ENCODE measurements at regions not wholly inside any gene's neighbourhood (a gene's known extent, or its start where the extent isn't known, plus 50 kb on each side); places are given as distances from the start of the nearest gene placed in this dataset.

DNA sequence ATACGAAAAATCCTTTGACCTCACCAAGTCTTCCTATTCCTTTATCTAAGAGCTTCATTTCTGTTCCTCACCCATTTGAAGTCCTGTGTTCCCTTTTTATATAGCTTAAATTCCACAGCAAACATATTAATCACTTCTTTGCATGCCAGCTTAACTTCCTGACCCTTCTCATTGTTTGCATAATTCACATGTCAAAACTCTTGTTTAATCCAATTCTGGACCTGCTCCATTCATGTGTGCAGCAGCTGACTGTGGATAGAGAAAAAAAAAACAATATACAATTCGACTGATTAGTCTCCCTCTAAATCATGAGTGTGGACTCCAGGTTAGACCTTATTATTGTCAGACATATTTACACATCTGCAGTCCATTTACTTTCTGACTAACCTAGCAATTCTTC, 991.2 kb upstream of the TENM4 start:
- DNase-seq (ENCODE audit: insufficient read length) (no peak), FAIRE-seq (no peak)
- TF ChIP-seq POLR2AphosphoS5 (IDR thresholded peaks at IDR 0.05; ENCODE audit: low read depth, low read length), result no peak
- no peak for TF ChIP-seq TAF1 (IDR thresholded peaks at IDR 0.05; ENCODE audit: borderline replicate concordance, low read depth, low read length)
- no peak for TF ChIP-seq POLR2A (IDR thresholded peaks at IDR 0.05; ENCODE audit: low read depth, low read length)

GRCh38 chr11:80424012-80424695, 983.3 kb upstream of the TENM4 start:
- TF ChIP-seq TAF1 (IDR thresholded peaks at IDR 0.05; ENCODE audit: borderline replicate concordance, low read depth, low read length) (no peak), POLR2AphosphoS5 (IDR thresholded peaks at IDR 0.05; ENCODE audit: low read depth, low read length) (no peak), POLR2A (IDR thresholded peaks at IDR 0.05; ENCODE audit: low read depth, low read length) (no peak)
- DNase-seq (ENCODE audit: insufficient read length) (no peak), FAIRE-seq (no peak)

- TF ChIP-seq POLR2AphosphoS5 (IDR thresholded peaks at IDR 0.05; ENCODE audit: low read depth, low read length) (no peak), TAF1 (IDR thresholded peaks at IDR 0.05; ENCODE audit: borderline replicate concordance, low read depth, low read length) (no peak), POLR2A (IDR thresholded peaks at IDR 0.05; ENCODE audit: low read depth, low read length) (no peak)
- FAIRE-seq (no peak), DNase-seq (ENCODE audit: insufficient read length) (no peak)
Observed at GRCh38 chr11:80420374-80420773, 979.5 kb upstream of the TENM4 start.

- FAIRE-seq, result no peak
- no peak for DNase-seq (ENCODE audit: insufficient read length)
- TF ChIP-seq POLR2A (IDR thresholded peaks at IDR 0.05; ENCODE audit: low read depth, low read length), result no peak
Observed at GRCh38 chr11:80417681-80418080, 976.9 kb upstream of the TENM4 start.

DNA sequence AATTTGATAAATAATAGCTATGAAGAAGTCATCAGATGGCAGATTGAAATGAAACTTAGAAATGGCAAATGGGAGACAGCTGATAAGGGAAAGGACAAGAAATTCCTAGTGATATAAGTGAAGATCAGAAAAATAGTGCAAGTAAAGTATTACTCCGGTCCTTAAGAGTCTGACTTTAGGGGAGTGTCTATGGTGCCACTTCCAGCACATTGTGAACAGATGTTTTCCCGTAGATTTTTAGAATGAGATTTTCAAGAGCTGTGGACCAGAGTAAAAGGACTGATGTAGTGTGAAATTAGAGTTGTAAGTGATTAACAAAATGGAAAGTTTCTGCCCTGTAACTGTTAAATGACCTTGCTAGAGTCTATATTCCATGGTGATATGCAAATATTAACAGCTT, 974.8 kb upstream of the TENM4 start:
- DNase-seq (ENCODE audit: insufficient read length) (no peak), FAIRE-seq (no peak)
- TF ChIP-seq TAF1 (IDR thresholded peaks at IDR 0.05; ENCODE audit: borderline replicate concordance, low read depth, low read length), result no peak
- no peak for TF ChIP-seq POLR2AphosphoS5 (IDR thresholded peaks at IDR 0.05; ENCODE audit: low read depth, low read length)
- no peak for TF ChIP-seq POLR2A (IDR thresholded peaks at IDR 0.05; ENCODE audit: low read depth, low read length)

GRCh38 chr11:80414181-80415165, 973.6 kb upstream of the TENM4 start:
- no peak for DNase-seq (ENCODE audit: insufficient read length)

DNA sequence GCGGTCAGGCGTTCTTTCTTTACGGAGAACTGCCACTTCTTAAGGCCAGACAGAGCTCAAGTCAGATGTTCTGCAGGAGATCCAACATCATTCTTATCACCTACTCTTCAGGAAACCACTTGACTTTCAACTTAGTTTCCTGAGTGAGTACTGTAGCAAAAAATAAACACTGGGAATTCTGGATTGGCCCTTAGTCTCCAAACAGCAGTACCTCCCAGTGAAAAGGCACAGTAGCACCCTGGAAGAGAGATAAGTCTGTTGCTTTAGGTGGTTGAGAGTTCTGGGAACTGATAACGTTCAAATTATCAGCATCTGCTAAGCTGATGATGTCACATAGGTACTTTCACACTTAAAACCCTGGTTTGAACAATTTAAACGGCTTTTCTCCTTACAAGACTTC, 971.8 kb upstream of the TENM4 start:
- DNase-seq (ENCODE audit: insufficient read length), result no peak
- no peak for FAIRE-seq
- TF ChIP-seq TAF1 (IDR thresholded peaks at IDR 0.05; ENCODE audit: borderline replicate concordance, low read depth, low read length) (no peak), POLR2A (IDR thresholded peaks at IDR 0.05; ENCODE audit: low read depth, low read length) (no peak), POLR2AphosphoS5 (IDR thresholded peaks at IDR 0.05; ENCODE audit: low read depth, low read length) (no peak)

More at GRCh38 chr11:80414181-80415165, 973.6 kb upstream of the TENM4 start:
- no peak for TF ChIP-seq TAF1 (IDR thresholded peaks at IDR 0.05; ENCODE audit: borderline replicate concordance, low read depth, low read length)
- TF ChIP-seq POLR2A (IDR thresholded peaks at IDR 0.05; ENCODE audit: low read depth, low read length), result no peak
- TF ChIP-seq POLR2AphosphoS5 (IDR thresholded peaks at IDR 0.05; ENCODE audit: low read depth, low read length), result no peak
- FAIRE-seq, result no peak

GRCh38 chr11:80393210-80393609, 952.4 kb upstream of the TENM4 start:
- FAIRE-seq, result no peak
- no peak for TF ChIP-seq POLR2A (IDR thresholded peaks at IDR 0.05; ENCODE audit: low read depth, low read length)
- no peak for TF ChIP-seq TAF1 (IDR thresholded peaks at IDR 0.05; ENCODE audit: borderline replicate concordance, low read depth, low read length)
- no peak for TF ChIP-seq POLR2AphosphoS5 (IDR thresholded peaks at IDR 0.05; ENCODE audit: low read depth, low read length)
- DNase-seq (ENCODE audit: insufficient read length), result no peak

- DNase-seq (ENCODE audit: insufficient read length) (no peak), FAIRE-seq (no peak)
- TF ChIP-seq TAF1 (IDR thresholded peaks at IDR 0.05; ENCODE audit: borderline replicate concordance, low read depth, low read length), result no peak
- TF ChIP-seq POLR2A (IDR thresholded peaks at IDR 0.05; ENCODE audit: low read depth, low read length), result no peak
- no peak for TF ChIP-seq POLR2AphosphoS5 (IDR thresholded peaks at IDR 0.05; ENCODE audit: low read depth, low read length)
Observed at GRCh38 chr11:80390505-80390904, 949.7 kb upstream of the TENM4 start.

GRCh38 chr11:80388536-80388935, 947.7 kb upstream of the TENM4 start:
- TF ChIP-seq TAF1 (IDR thresholded peaks at IDR 0.05; ENCODE audit: borderline replicate concordance, low read depth, low read length) (no peak), POLR2AphosphoS5 (IDR thresholded peaks at IDR 0.05; ENCODE audit: low read depth, low read length) (no peak), POLR2A (IDR thresholded peaks at IDR 0.05; ENCODE audit: low read depth, low read length) (no peak)
- DNase-seq (ENCODE audit: insufficient read length), result no peak
- no peak for FAIRE-seq

DNA sequence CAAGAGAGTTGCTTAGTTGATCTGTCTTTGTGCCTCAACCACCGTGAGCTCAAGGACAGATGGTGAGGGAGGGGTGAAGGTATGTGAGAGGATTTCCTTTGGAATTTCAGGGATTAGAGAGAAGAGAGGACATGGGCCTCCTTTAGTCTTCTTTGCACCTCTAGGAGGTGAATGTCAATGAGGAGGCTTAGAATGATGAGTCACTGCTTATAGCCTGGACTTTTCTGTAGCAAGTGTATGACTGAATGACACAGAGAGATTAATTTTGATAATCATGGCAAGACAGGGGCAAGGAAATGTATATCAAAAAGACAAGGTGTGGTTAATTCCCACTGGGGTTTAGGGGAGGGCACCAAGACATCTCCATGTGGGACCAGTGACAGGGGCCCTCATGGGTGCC, 947.3 kb upstream of the TENM4 start:
- DNase-seq (ENCODE audit: insufficient read length) (no peak), FAIRE-seq (no peak)
- TF ChIP-seq TAF1 (IDR thresholded peaks at IDR 0.05; ENCODE audit: borderline replicate concordance, low read depth, low read length), result no peak
- no peak for TF ChIP-seq POLR2A (IDR thresholded peaks at IDR 0.05; ENCODE audit: low read depth, low read length)
- TF ChIP-seq POLR2AphosphoS5 (IDR thresholded peaks at IDR 0.05; ENCODE audit: low read depth, low read length), result no peak

- FAIRE-seq, result no peak
- no peak for DNase-seq (ENCODE audit: insufficient read length)
- TF ChIP-seq POLR2A (IDR thresholded peaks at IDR 0.05; ENCODE audit: low read depth, low read length) (no peak), POLR2AphosphoS5 (IDR thresholded peaks at IDR 0.05; ENCODE audit: low read depth, low read length) (no peak), TAF1 (IDR thresholded peaks at IDR 0.05; ENCODE audit: borderline replicate concordance, low read depth, low read length) (no peak)
Observed at GRCh38 chr11:80383655-80384054, 942.8 kb upstream of the TENM4 start.

Measured in GM12892 (cell line).